Transverse colon (tissue), 4 donors: ENCODE measurements at regions not wholly inside any gene's neighbourhood (a gene's known extent, or its start where the extent isn't known, plus 50 kb on each side); places are given as distances from the start of the nearest gene placed in this dataset.

Source experiments
- EP300 ChIP-seq: sonication (generic); formaldehyde crosslinking; IDR thresholded peaks from one replicate; pipeline ENCODE4 v1.6.1; 2017; ENCODE audit warnings: antibody characterized with exemption, low read depth
- POLR2A ChIP-seq: fragments of 450-650 bp; IDR thresholded peaks from one replicate; pipeline ENCODE4 v1.6.1; 2016; ENCODE audit warnings: antibody characterized with exemption, mild to moderate bottlenecking, moderate library complexity
- POLR2AphosphoS5 ChIP-seq, 3 donors: sonication (generic); formaldehyde crosslinking; IDR thresholded peaks; one replicate each; pipeline ENCODE4 v1.6.1; 2016; ENCODE audit warnings: antibody characterized with exemption in 3 of 3
- TF ChIP-seq, protein P1 (sequence below), 5 experiments: fragments of 200-600 bp in 3 of 5; fragments of 450-650 bp in 2 of 5; sonication (generic) in 3 of 5; IDR thresholded peaks; 1 replicate in 2 of 5; 2 replicates in 3 of 5; pipeline ENCODE4 v1.5.1; 2016 to 2017; ENCODE audit warnings: antibody characterized with exemption in 5 of 5, inconsistent platforms in 3 of 5, mild to moderate bottlenecking in 2 of 5, moderate library complexity in 1 of 5

DNA sequence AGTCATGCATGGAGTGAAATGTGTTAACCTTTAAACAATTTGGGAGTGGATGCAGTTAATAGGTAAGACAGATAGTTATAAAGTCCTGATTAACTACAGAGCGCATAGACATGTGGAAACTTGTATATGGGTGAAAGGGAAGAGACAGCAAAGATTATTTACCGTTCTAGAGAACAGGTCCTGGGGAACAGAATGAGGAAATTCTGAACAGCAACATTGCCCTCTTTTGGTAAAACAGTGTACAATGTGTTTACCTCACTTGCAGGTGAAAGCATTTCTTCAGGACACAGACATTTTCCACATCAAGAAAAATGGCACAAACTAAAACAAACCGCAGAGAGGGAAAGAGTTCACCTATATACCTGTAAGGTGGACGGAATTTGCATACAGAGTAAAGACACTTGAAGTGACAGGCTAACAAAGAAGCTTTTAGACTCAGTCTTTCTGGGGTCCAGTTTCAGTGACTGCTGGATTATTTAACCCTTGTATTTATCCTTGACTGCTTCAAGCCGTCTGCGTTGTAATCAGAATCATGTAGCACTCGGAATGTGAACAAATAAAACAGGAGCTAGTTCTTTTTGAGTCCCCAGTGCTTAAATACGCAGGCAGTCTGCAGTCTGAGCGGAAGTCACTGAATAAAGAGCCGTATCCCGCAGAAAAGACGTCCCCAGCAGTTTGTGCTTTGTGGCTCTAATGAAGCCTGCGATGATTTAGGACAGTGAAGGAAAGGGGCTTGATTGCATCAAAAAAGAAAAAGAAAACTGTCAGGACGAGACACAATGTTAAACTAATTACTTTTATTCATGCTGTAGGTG is 364.8 kb upstream of the GALNT5 start:
- TF ChIP-seq, protein P1, sequence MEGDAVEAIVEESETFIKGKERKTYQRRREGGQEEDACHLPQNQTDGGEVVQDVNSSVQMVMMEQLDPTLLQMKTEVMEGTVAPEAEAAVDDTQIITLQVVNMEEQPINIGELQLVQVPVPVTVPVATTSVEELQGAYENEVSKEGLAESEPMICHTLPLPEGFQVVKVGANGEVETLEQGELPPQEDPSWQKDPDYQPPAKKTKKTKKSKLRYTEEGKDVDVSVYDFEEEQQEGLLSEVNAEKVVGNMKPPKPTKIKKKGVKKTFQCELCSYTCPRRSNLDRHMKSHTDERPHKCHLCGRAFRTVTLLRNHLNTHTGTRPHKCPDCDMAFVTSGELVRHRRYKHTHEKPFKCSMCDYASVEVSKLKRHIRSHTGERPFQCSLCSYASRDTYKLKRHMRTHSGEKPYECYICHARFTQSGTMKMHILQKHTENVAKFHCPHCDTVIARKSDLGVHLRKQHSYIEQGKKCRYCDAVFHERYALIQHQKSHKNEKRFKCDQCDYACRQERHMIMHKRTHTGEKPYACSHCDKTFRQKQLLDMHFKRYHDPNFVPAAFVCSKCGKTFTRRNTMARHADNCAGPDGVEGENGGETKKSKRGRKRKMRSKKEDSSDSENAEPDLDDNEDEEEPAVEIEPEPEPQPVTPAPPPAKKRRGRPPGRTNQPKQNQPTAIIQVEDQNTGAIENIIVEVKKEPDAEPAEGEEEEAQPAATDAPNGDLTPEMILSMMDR (IDR thresholded peaks at IDR 0.05), result peak; percentile 30 to 69 (median 46)
- TF ChIP-seq POLR2A (no peak), POLR2AphosphoS5 (IDR thresholded peaks at IDR 0.05) (no peak), EP300 (no peak)
